ENCODE measurements at regions not wholly inside any gene's neighbourhood (a gene's known extent, or its start where the extent isn't known, plus 50 kb on each side); places are given as distances from the start of the nearest gene placed in this dataset.

GRCh38 chr10:57162231-57162630 is 801.2 kb upstream of the ZWINT start:
- TF ChIP-seq CTCF (conservative IDR thresholded peaks at IDR 0.05; ENCODE audit: low read depth in 2 of 2), result no peak
- TF ChIP-seq EZH2 (IDR thresholded peaks at IDR 0.05; ENCODE audit: low read depth, unreplicated experiment), result no peak
- TF ChIP-seq REST (IDR thresholded peaks at IDR 0.05; ENCODE audit: unreplicated experiment), result no peak
- TF ChIP-seq ZNF331 (CRISPR knock-in tag; IDR thresholded peaks at IDR 0.05; ENCODE audit: low read depth), result no peak
- TF ChIP-seq POLR2AphosphoS5 (IDR thresholded peaks at IDR 0.05; ENCODE audit: low read depth), result no peak
- TF ChIP-seq EZH2phosphoT487 (IDR thresholded peaks at IDR 0.05; ENCODE audit: unreplicated experiment), result no peak
- TF ChIP-seq STAT1 (IDR thresholded peaks at IDR 0.05; ENCODE audit: unreplicated experiment), result no peak
- TF ChIP-seq, protein P1, sequence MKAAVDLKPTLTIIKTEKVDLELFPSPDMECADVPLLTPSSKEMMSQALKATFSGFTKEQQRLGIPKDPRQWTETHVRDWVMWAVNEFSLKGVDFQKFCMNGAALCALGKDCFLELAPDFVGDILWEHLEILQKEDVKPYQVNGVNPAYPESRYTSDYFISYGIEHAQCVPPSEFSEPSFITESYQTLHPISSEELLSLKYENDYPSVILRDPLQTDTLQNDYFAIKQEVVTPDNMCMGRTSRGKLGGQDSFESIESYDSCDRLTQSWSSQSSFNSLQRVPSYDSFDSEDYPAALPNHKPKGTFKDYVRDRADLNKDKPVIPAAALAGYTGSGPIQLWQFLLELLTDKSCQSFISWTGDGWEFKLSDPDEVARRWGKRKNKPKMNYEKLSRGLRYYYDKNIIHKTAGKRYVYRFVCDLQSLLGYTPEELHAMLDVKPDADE (IDR thresholded peaks at IDR 0.05), result no peak
- TF ChIP-seq CREB1 (CRISPR knock-in tag; IDR thresholded peaks at IDR 0.05; ENCODE audit: low read depth), result no peak
- TF ChIP-seq JUNB (IDR thresholded peaks at IDR 0.05; ENCODE audit: unreplicated experiment), result no peak
- TF ChIP-seq NANOG (IDR thresholded peaks at IDR 0.05; ENCODE audit: borderline replicate concordance), result no peak
- TF ChIP-seq ZNF114 (CRISPR knock-in tag; IDR thresholded peaks at IDR 0.05), result no peak
